SK-N-MC (cell line): ENCODE measurements at regions not wholly inside any gene's neighbourhood (a gene's known extent, or its start where the extent isn't known, plus 50 kb on each side); places are given as distances from the start of the nearest gene placed in this dataset.

ENCODE experiments used
- EZH2 ChIP-seq: fragments of 200-600 bp; sonication (generic); IDR thresholded peaks from one replicate; pipeline ENCODE4 v1.6.1; 2017; ENCODE audit warnings: antibody characterized with exemption
- POLR2AphosphoS5 ChIP-seq: IDR thresholded peaks from 2 replicates; pipeline ENCODE4 v1.6.1; 2012; ENCODE audit warnings: mild to moderate bottlenecking, low read depth, low read length, borderline replicate concordance

DNA sequence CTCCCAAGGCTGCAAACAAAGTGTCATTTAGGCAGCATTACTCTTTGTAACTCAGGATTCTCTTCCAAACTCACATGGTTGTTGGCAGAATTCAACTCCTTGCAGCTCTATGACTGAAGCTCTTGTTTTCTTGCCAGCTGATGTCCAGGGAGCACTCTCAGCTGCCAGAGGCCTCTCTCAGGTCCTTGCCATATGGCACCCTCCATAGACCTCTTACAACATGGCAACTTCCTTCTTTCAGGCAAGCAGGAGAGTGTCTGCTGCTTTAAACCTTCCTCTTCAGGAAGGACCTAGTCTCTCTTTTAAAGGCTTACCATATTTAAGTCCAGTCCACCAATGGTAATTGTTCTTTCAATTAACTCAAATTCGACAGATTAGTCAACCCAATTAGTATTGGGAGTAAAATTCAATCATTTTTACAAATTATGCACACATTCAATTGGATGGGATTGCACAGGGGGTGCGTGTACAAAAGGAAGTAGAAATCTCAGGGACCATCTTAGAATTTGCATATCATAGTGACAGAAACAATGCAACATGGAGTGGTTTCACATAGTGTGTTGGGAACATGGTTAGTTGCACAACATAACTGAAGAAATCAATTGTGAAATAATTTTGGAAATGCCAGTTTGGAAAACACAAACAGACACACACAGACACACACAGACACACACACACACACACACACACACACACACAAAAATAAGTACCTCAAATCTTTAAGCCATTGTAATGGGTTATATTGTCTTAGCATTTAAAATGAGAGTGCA lies 893.5 kb upstream of the ZEB2 start:
- no peak for TF ChIP-seq POLR2AphosphoS5
- no peak for TF ChIP-seq EZH2
